ENCODE measurements at regions not wholly inside any gene's neighbourhood (a gene's known extent, or its start where the extent isn't known, plus 50 kb on each side); places are given as distances from the start of the nearest gene placed in this dataset.
A peak's percentile ranks its signal among the peaks of the same experiment; 100 is the strongest.

DNA sequence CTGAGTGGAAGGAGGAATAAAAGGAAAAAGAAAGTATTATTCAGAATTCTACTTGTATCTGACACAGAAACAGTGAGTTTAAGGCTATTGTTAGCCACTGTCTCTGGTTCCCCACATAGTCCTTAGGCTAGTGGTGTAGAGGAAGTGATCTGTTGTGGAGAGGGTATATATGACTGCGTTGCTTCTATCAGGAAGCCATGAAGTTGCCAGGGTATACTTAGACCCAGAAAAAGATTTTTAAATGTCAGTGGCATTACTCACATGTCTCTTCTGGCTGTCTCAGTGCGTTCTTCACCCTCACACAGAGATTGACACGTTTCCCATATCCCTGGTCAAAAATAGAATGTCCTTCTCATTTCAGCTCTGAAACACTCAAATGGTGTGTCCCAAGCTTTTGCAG is 72.7 kb downstream of the SEM1 start:
- no peak for FAIRE-seq
- WGBS (ENCODE audit: missing lambda C conversion rate): 4% methylated on average over 3 of the region's 3 CpGs

DNA sequence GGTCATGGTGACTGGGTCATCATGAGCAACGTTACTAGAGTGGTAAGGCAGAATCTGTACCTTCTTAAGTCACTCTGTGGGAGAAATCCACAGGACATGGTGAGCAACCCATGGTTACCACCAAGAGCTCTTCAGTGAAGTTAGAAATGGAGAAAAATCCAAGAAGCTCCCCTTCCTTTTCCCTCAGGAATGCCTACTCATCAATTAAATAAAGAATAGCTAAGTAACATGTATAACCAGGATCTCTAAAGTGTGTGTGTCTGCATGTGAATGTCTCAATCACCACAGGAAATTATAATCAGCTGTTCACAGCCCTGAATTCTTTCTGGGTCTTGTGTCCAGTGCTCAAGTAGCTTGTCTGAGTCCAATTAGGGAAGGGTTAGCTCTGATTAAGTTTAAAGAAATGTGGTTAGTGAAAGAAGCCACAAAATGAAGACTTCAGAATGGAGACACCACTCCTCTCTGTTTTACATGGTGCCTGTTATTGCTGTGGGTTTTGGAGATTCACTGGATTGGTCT is 73.2 kb downstream of the SEM1 start:
- WGBS (ENCODE audit: missing lambda C conversion rate): 0% methylated on average over 1 of the region's 1 CpG
- POLR2A ChIA-PET: no interaction called here
- Histone ChIP-seq H3K4me1 (no peaks in the 10 kb centered on the region), H3K27ac (no peak overlapping the region), H3K4me2 (no peak overlapping the region), H3K9me3 (no peaks in the 10 kb centered on the region), H3K4me3 (no peak overlapping the region)
- FAIRE-seq: no peak
- TF ChIP-seq GATA3 (IDR thresholded peaks at IDR 0.05; ENCODE audit: borderline replicate concordance): no peak
- TF ChIP-seq MAFK (IDR thresholded peaks at IDR 0.05; ENCODE audit: partially characterized antibody): peak; percentile 65
- CTCF ChIA-PET: no interaction called here
- ATAC-seq: no peak
- DNase-seq (ENCODE audit: low read depth in 1 of 2, low spot score in 1 of 2): no peak

More for the DNA sequence above, 72.7 kb downstream of the SEM1 start:
- no peak overlapping the region for H3K4me2 ChIP-seq
- DNase-seq (ENCODE audit: low read depth in 1 of 2, low spot score in 1 of 2) (no peak), ATAC-seq (no peak)
- no peak overlapping the region for H3K27ac ChIP-seq
- CTCF ChIA-PET: no interaction called here
- POLR2A ChIA-PET: no interaction called here
- no peaks in the 10 kb centered on the region for H3K4me1 ChIP-seq
- TF ChIP-seq EP300 (IDR thresholded peaks at IDR 0.05) (no peak), GATA3 (IDR thresholded peaks at IDR 0.05; ENCODE audit: borderline replicate concordance) (no peak), MYC (IDR thresholded peaks at IDR 0.05; ENCODE audit: borderline replicate concordance, low read length) (no peak), SREBF2 (IDR thresholded peaks at IDR 0.05) (no peak), BHLHE40 (IDR thresholded peaks at IDR 0.05; ENCODE audit: low read depth, low read length) (no peak), HOXA7 (CRISPR knock-in tag; IDR thresholded peaks at IDR 0.05) (no peak), ZSCAN20 (CRISPR knock-in tag; IDR thresholded peaks at IDR 0.05) (no peak), KDM5A (IDR thresholded peaks at IDR 0.05) (no peak), RAD21 (conservative IDR thresholded peaks at IDR 0.05 in 1 of 2, IDR thresholded peaks at IDR 0.05 in 1 of 2) (no peak), HEYL (CRISPR knock-in tag; IDR thresholded peaks at IDR 0.05) (no peak)
- TF ChIP-seq, protein P1, sequence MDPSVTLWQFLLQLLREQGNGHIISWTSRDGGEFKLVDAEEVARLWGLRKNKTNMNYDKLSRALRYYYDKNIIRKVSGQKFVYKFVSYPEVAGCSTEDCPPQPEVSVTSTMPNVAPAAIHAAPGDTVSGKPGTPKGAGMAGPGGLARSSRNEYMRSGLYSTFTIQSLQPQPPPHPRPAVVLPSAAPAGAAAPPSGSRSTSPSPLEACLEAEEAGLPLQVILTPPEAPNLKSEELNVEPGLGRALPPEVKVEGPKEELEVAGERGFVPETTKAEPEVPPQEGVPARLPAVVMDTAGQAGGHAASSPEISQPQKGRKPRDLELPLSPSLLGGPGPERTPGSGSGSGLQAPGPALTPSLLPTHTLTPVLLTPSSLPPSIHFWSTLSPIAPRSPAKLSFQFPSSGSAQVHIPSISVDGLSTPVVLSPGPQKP (IDR thresholded peaks at IDR 0.05; ENCODE audit: low read depth, low read length): no peak
- H3K4me3 ChIP-seq: no peak overlapping the region
- H3K9me3 ChIP-seq: no peaks in the 10 kb centered on the region

DNA sequence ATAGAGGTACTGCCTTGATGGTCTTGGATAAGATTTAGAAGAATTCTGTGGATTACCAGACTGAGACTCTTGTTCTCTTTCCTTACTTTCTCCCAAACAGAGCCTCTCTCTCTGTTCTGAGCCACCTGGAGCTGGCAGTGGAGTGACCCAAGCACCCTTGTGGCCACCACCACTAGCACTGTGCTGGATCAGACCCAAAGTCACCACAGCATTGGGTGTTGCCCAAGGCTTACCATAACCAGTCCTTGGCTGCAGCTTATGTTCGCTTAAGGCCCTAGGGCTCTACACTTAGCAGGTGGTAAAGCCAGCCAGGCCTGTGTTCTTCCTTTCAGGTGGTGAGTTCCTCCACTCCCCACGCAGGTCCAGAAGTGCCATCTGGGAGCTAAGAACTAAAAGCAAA is 79.8 kb downstream of the SEM1 start:
- DNase-seq (ENCODE audit: low read depth in 1 of 2, low spot score in 1 of 2): no peak
- no peak overlapping the region for H3K27ac ChIP-seq
- FAIRE-seq: no peak
- POLR2A ChIA-PET: no interaction called here
- no peak overlapping the region for H3K4me2 ChIP-seq
- ATAC-seq: no peak
- no peaks in the 10 kb centered on the region for H3K4me1 ChIP-seq
- H3K4me3 ChIP-seq: no peak overlapping the region
- TF ChIP-seq EHMT2 (IDR thresholded peaks at IDR 0.05; ENCODE audit: low read depth) (no peak), POLR2AphosphoS2 (conservative IDR thresholded peaks at IDR 0.05; ENCODE audit: low read length) (no peak), POLR2A (IDR thresholded peaks at IDR 0.05; ENCODE audit: low read length) (no peak), CEBPB (IDR thresholded peaks at IDR 0.05) (no peak), HDAC2 (IDR thresholded peaks at IDR 0.05) (no peak), TP53 (CRISPR knock-in tag; IDR thresholded peaks at IDR 0.05) (no peak), FOSB (CRISPR knock-in tag; IDR thresholded peaks at IDR 0.05) (no peak), CHD4 (IDR thresholded peaks at IDR 0.05; ENCODE audit: borderline replicate concordance) (no peak), KDM5A (IDR thresholded peaks at IDR 0.05) (no peak), FOXS1 (CRISPR knock-in tag; IDR thresholded peaks at IDR 0.05) (no peak), ZNF302 (CRISPR knock-in tag; IDR thresholded peaks at IDR 0.05) (no peak), KDM1A (IDR thresholded peaks at IDR 0.05; ENCODE audit: low read depth) (no peak)
- TF ChIP-seq, protein P2, sequence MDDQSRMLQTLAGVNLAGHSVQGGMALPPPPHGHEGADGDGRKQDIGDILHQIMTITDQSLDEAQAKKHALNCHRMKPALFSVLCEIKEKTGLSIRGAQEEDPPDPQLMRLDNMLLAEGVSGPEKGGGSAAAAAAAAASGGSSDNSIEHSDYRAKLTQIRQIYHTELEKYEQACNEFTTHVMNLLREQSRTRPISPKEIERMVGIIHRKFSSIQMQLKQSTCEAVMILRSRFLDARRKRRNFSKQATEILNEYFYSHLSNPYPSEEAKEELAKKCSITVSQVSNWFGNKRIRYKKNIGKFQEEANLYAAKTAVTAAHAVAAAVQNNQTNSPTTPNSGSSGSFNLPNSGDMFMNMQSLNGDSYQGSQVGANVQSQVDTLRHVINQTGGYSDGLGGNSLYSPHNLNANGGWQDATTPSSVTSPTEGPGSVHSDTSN (IDR thresholded peaks at IDR 0.05): no peak
- TF ChIP-seq, protein P1 (IDR thresholded peaks at IDR 0.05; ENCODE audit: low read depth, low read length): no peak
- TF ChIP-seq, protein P3, sequence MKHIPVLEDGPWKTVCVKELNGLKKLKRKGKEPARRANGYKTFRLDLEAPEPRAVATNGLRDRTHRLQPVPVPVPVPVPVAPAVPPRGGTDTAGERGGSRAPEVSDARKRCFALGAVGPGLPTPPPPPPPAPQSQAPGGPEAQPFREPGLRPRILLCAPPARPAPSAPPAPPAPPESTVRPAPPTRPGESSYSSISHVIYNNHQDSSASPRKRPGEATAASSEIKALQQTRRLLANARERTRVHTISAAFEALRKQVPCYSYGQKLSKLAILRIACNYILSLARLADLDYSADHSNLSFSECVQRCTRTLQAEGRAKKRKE (CRISPR knock-in tag; IDR thresholded peaks at IDR 0.05; ENCODE audit: low read depth): no peak
- CTCF ChIA-PET: no interaction called here
- no peaks in the 10 kb centered on the region; the same call in 2 of the 3 replicates for H3K9me3 ChIP-seq
- WGBS (ENCODE audit: missing lambda C conversion rate): 14% methylated on average over 2 of the region's 2 CpGs

Data from A549 (cell line).